Chondrocyte (in vitro differentiated cells): ENCODE measurements at regions not wholly inside any gene's neighbourhood (a gene's known extent, or its start where the extent isn't known, plus 50 kb on each side); places are given as distances from the start of the nearest gene placed in this dataset.

ENCODE experiments used
- DNase-seq: peaks from one replicate; pipeline ENCODE4 v3.0.0; 2021; ENCODE audit warnings: mixed read lengths, low spot score
- H3K27ac Mint-ChIP-seq: one replicate; pipeline ENCODE4 v1.8.0; 2021; ENCODE audit warnings: mild to moderate bottlenecking, moderate library complexity, mixed read lengths; ENCODE audit not compliant: unreplicated experiment
- H3K27me3 Mint-ChIP-seq: 2 replicates; pipeline ENCODE4 v1.8.0; 2021; ENCODE audit warnings: low read depth, mixed read lengths
- H3K36me3 Mint-ChIP-seq: 2 replicates; pipeline ENCODE4 v1.8.0; 2021; ENCODE audit warnings: low read depth, mixed read lengths
- H3K4me1 Mint-ChIP-seq: 2 replicates; pipeline ENCODE4 v1.8.0; 2021; ENCODE audit warnings: low read depth, mild to moderate bottlenecking, mixed read lengths
- H3K4me3 Mint-ChIP-seq: one replicate; pipeline ENCODE4 v1.8.0; 2021; ENCODE audit warnings: mild to moderate bottlenecking, moderate library complexity, mixed read lengths; ENCODE audit not compliant: unreplicated experiment
- H3K9me3 Mint-ChIP-seq: 2 replicates; pipeline ENCODE4 v1.8.0; 2021; ENCODE audit warnings: low read depth, mixed read lengths
- TF ChIP-seq, protein P1 (sequence below): fragments of 200-600 bp; sonication (generic); IDR thresholded peaks from 2 replicates; pipeline ENCODE4 v1.5.0; 2021; ENCODE audit warnings: antibody characterized with exemption, mild to moderate bottlenecking, moderate library complexity

GRCh38 chr2:16217291-16217690 is 276.9 kb downstream of the MYCN start:
- H3K4me1 Mint-ChIP-seq, result no peaks in the 10 kb centered on the region
- H3K4me3 Mint-ChIP-seq, result no peak overlapping the region
- no peaks in the 10 kb centered on the region for H3K9me3 Mint-ChIP-seq
- peaks cover 10% of the 10 kb centered on the region for H3K27me3 Mint-ChIP-seq
- H3K27ac Mint-ChIP-seq, result no peak overlapping the region
- no peak for DNase-seq
- H3K36me3 Mint-ChIP-seq, result peaks cover 2% of the 10 kb centered on the region
- TF ChIP-seq, protein P1, sequence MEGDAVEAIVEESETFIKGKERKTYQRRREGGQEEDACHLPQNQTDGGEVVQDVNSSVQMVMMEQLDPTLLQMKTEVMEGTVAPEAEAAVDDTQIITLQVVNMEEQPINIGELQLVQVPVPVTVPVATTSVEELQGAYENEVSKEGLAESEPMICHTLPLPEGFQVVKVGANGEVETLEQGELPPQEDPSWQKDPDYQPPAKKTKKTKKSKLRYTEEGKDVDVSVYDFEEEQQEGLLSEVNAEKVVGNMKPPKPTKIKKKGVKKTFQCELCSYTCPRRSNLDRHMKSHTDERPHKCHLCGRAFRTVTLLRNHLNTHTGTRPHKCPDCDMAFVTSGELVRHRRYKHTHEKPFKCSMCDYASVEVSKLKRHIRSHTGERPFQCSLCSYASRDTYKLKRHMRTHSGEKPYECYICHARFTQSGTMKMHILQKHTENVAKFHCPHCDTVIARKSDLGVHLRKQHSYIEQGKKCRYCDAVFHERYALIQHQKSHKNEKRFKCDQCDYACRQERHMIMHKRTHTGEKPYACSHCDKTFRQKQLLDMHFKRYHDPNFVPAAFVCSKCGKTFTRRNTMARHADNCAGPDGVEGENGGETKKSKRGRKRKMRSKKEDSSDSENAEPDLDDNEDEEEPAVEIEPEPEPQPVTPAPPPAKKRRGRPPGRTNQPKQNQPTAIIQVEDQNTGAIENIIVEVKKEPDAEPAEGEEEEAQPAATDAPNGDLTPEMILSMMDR, result no peak

DNA sequence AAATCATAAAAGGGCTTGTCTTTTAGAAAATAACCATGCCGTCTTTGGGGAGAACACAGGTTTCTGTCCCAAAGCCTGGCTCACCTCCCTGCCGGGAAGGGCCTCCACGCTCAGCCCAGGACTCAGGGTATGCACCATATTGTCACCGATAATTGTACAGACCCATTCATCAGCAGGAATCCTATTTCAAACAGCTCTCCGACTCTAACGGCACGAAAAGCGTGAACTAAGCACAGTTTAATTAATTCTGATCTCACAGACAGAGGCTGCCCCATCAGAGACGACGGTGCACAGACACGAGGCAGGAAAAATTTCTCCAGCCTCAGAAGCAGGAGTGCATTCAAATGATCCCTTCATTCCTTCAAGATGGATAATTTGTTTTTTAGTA is 276.2 kb downstream of the MYCN start:
- Mint-ChIP-seq H3K4me1 (no peaks in the 10 kb centered on the region), H3K4me3 (no peak overlapping the region), H3K36me3 (no peaks in the 10 kb centered on the region), H3K27me3 (peaks cover 5% of the 10 kb centered on the region), H3K9me3 (peaks cover under 1% of the 10 kb centered on the region), H3K27ac (no peak overlapping the region)
- no peak for DNase-seq
- TF ChIP-seq, protein P1, result no peak

- TF ChIP-seq, protein P1, result no peak
- H3K27ac Mint-ChIP-seq, result no peak overlapping the region
- peaks cover 4% of the 10 kb centered on the region for H3K27me3 Mint-ChIP-seq
- H3K9me3 Mint-ChIP-seq, result peaks cover 4% of the 10 kb centered on the region
- no peaks in the 10 kb centered on the region for H3K36me3 Mint-ChIP-seq
- H3K4me3 Mint-ChIP-seq, result no peak overlapping the region
- no peak for DNase-seq
- H3K4me1 Mint-ChIP-seq, result no peaks in the 10 kb centered on the region
These were observed 275.7 kb downstream of the MYCN start for GRCh38 chr2:16215902-16216557.

- no peak for DNase-seq
- no peak overlapping the region for H3K27ac Mint-ChIP-seq
- H3K27me3 Mint-ChIP-seq, result peaks cover 6% of the 10 kb centered on the region
- peaks cover 8% of the 10 kb centered on the region for H3K9me3 Mint-ChIP-seq
- H3K36me3 Mint-ChIP-seq, result no peaks in the 10 kb centered on the region
- TF ChIP-seq, protein P1, result no peak
- H3K4me1 Mint-ChIP-seq, result no peaks in the 10 kb centered on the region
- H3K4me3 Mint-ChIP-seq, result no peak overlapping the region
These were observed 274.5 kb downstream of the MYCN start for GRCh38 chr2:16214861-16215260.

GRCh38 chr2:16214391-16214790 is 274.0 kb downstream of the MYCN start:
- DNase-seq, result no peak
- TF ChIP-seq, protein P1, result no peak
- Mint-ChIP-seq H3K4me3 (no peak overlapping the region), H3K4me1 (no peaks in the 10 kb centered on the region), H3K9me3 (peaks cover 8% of the 10 kb centered on the region), H3K27me3 (peaks cover 6% of the 10 kb centered on the region), H3K36me3 (no peaks in the 10 kb centered on the region), H3K27ac (no peak overlapping the region)
